GM18861 (cell line): ENCODE measurements at regions not wholly inside any gene's neighbourhood (a gene's known extent, or its start where the extent isn't known, plus 50 kb on each side); places are given as distances from the start of the nearest gene placed in this dataset.
"Not testable (repeated sequence)": the region's sequence is repeated elsewhere in the genome, so short reads cannot be mapped to it uniquely, and the experiment has no call there.

Experiments
- ATAC-seq: cut with Tn5 transposase; IDR thresholded peaks from one replicate; pipeline ENCODE4 v1.9.1; 2021; ENCODE audit not compliant: unreplicated experiment

GRCh38 chr13:99743094-99743493 lies 228.5 kb downstream of the ZIC5 start:
- no peak for ATAC-seq

- no peak for ATAC-seq
Observed at GRCh38 chr13:99741960-99742359, 229.6 kb downstream of the ZIC5 start.

DNA sequence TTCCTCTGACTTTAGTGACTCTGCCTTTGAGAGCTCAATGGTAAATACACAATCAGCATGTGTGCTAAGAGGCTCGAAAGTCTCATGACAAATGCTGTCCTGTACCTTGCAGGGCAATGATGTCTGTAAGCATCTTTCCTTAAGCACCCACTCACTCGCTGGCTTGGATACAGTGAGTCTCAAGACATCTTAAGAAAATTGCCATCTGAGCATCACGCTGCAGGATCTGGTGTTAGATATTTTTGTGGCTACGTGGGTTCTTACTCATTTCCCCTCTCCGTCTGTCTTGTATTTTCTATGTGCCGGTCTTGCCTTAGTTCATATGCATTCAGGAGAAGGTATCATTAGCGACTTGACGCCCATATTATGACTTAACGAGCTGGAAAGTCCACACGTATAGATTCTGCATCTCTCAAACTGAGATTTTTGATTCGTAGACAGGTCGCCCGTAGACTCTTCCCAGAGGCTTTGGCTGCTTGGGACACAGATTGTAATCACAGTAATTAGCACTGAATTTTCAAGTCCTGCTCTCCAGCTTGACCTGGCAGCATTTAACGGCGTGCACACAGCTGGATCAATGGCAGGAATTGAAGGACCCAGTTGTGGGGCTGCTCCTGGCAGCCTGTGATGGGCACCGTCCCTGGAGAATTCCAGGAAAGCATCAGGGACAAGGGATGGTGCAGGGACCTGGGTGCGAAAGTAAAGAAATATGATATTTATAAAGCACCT lies 231.2 kb downstream of the ZIC5 start:
- ATAC-seq, result no peak

GRCh38 chr13:99738626-99739025 lies 232.9 kb downstream of the ZIC5 start:
- no peak for ATAC-seq

DNA sequence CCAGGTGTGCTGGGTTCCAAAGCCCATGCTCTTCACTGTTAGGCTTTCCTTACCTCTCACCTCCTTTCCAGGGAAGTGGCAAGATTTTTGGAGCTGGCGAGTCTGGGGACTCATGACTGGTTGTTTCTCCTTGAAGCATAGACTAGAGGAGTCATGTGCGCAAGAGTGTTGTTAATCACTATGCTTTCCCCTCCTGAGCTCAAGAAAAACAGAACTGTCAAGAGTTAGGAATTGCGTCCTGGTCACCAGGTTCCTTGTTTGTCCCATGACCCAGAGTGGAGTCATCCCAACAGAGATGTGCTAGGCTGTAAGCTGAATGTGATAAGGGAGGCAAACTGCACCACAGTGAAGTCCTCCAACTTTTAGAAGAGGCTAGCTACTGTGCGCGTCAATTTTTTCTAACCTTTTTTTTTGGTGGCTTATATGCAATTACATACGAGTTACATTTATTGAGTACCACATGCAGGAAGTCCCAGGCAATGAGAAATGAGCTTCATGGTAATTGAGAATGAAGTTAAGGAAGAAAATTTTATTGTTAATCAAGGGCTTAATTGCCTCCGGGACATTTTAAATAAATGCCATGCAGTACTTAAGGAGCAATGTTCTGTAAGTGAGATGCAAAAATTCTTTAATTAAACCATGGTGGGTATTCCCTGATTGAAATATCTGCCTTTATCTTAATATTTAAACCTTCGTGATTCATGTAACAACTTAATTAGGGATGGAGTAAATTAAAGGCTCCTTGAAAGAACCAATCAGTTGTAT lies 233.9 kb downstream of the ZIC5 start:
- ATAC-seq, result no peak

DNA sequence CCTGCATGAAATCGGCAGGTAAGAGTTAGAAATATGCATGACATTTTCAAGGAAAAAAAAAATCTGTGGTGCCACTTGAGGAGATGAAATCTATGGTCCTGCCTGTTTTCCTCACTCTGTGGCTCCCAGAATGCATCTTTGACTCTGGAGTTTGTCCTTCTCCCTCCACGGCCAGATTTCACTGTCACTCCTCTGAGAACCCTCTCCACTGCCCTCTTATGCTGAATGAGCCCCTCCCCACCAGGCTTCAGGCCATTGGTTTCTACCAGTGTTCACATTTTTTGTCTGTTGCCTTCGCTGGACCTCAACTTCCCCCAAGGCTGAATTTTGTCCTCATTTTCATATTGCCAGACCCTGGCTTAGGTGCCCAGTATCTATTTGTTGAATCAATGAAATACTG lies 235.0 kb downstream of the ZIC5 start:
- no peak for ATAC-seq

- ATAC-seq, result no peak
Observed at GRCh38 chr13:99734013-99734693, 232.9 kb downstream of the TM9SF2 start.

DNA sequence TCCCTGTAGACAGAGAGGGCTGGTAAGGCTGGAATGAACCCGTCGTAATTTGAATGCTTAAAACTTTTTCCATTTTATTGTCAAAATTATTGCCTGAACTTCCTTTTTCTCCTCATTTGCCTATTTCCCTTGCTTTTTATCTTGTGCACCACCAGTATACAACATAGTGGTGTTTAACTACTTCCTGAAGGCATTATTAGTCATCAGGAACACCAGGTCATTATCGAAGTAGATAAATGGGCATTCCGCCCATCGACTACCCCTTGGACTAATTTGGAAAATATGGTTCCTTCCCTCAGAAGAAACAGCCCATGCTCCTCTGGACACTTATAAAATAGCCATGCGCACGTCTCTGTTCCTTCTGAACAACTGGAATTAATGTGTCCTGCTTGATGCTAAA lies 232.1 kb downstream of the TM9SF2 start:
- no peak for ATAC-seq

DNA sequence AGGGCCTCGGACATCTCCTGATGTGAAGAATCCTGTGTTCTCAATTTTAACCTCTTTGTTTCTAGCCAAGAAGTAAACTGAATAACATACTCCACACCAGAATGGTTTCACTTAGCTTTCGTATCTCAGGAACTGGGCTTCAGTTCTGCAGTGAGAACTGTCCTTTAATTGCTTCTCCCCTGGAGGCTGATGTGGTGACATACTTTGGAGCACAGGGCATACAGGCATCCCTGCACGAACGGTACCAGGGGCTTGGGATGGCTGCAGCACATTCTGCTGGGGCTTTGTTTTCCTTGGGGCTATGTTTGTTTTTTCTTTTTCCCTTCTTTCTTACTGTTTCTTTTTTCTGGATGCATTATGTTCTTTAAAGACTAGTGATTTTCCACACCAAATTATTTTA lies 230.5 kb downstream of the TM9SF2 start:
- ATAC-seq, result no peak

DNA sequence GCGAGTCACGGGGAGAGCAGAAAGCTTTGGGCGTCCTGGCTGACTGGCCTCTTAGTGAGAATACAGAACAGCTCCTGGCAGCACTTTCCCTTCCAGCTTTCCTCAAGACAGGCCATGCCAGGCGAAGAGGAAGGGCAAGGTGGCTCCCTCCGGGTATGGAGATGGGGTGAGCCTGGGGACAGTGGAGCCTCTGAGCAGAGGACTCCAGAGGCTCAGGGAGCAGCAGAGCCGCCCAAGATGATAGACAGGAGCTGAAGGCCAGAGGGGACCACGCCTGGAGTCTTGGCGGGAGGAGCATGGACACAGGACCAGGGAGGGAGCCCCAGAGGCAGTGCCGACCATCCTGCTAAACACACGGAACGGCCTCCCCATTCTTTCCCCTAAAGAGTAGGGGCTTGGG lies 229.1 kb downstream of the TM9SF2 start:
- no peak for ATAC-seq

- ATAC-seq, result no peak
Observed at GRCh38 chr13:99729745-99730144, 228.5 kb downstream of the TM9SF2 start.

- not testable (repeated sequence) for ATAC-seq
Observed at GRCh38 chr13:99727651-99728050, 226.4 kb downstream of the TM9SF2 start.

DNA sequence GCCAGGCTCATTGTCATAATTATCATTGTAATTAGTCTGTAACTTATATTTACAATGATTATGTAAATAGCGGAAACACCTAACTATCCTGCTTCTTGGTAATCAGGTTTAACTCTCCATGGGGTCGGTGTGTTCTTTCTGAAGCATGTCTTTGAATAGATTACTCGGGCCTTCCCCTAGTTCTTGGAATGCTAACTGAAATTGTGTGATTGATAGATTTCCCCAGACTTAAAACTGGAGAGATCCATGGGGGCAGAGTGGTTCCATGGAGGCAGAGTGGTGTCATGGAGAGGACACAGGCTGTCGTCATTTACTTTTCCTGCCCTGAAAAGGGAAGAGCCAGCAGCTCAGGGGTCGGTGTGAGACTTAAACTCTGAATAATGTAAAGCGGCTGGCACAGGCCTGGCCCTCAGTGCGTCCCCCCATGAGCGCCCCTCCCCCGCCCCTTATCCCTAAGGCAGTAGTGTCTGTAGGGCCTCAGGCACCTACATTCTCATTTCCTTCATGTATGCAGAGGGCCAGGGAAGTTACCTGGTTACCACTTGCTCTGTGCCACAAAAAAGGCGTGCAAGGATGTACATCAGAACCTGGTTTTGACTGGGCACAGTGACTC lies 225.1 kb downstream of the TM9SF2 start:
- ATAC-seq, result no peak

GRCh38 chr13:99725644-99726043 lies 224.4 kb downstream of the TM9SF2 start:
- ATAC-seq, result no peak

DNA sequence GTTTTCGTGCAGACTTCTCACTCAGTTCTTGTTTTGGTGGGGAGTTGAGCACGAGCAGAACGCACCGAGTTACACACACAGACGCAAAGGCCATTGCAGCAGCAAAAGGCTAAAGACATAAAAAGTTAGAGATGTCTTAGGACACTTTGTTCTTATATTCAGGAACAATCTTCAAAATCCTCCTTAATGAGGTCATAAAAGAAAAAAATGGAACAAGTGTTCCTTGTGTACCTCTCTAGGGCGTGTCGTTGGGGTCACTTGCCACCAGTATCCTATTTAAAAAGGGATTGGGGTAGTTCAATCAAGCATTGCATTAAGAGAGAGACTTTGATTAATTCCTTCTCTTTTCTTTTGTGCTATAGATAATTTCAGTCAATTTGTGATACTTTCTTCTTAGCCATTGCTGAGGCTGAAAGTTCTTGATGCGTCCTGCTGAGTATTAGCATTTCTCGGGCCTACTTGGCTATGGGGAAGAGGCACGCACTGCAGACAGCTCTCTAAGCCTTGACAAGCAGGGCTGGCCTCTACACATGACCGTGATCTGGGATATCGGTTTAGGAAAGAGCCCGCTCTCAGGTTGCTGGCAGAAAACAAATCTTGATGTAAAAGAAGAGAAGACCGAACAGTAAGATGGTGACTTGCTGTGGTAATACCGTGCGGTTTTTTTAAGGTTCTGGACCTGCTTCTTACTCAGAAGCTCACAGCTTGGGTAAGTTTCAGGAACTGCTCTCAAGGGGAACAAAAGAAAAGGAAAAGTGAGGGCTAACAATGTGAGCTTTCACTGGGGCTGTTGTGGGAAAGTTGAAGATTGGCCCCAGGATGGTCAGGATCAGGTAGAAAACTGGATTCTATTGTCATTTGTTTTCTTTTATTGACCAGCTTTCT lies 223.6 kb downstream of the TM9SF2 start:
- ATAC-seq, result no peak

DNA sequence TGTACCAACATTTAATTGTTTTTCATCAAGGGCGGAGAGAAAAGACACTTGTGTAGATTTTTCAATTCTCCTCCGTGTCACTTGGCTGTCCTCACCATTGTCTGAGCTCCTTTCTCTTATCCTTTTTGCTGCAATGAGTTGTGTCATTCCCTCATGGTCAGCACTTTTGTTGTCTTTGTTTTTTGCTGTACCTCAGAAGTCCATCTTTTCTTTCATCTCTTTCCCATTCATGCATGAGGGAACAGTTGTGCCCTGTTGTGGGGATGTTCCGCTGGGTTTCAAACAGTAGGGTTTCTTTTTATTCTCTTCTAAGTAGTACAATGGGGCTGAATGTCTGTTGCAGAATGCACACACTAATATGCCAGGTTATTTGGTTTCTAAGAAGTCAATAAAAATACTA lies 222.6 kb downstream of the TM9SF2 start:
- no peak for ATAC-seq

- no peak for ATAC-seq
Observed at GRCh38 chr13:99722931-99723330, 221.7 kb downstream of the TM9SF2 start.

GRCh38 chr13:99722338-99722818 lies 221.1 kb downstream of the TM9SF2 start:
- ATAC-seq, result no peak

- no peak for ATAC-seq
Observed at GRCh38 chr13:99721606-99722337, 220.5 kb downstream of the TM9SF2 start.
